ENCODE measurements at regions not wholly inside any gene's neighbourhood (a gene's known extent, or its start where the extent isn't known, plus 50 kb on each side); places are given as distances from the start of the nearest gene placed in this dataset.

DNA sequence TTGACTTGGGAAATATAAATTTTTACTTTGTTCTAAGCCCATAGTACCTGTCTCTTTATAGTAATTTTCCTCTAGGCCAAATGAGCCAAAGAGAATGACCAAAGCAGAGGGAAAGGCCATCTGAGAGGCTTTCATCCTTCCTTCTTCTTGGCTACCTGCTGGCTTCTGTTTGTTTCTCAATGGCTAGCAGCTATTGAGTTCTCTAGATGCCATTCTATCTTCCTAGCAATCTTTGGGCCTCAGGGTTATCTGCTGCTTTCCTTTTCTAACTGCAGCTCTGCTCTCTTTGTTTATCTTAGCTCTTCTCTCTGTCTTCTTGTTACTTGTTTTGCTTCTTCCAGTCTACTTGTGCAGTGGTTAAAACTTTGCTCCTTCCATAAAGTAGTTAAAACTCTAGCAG, 601.1 kb upstream of the NRXN1 start:
- TF ChIP-seq, protein P1, sequence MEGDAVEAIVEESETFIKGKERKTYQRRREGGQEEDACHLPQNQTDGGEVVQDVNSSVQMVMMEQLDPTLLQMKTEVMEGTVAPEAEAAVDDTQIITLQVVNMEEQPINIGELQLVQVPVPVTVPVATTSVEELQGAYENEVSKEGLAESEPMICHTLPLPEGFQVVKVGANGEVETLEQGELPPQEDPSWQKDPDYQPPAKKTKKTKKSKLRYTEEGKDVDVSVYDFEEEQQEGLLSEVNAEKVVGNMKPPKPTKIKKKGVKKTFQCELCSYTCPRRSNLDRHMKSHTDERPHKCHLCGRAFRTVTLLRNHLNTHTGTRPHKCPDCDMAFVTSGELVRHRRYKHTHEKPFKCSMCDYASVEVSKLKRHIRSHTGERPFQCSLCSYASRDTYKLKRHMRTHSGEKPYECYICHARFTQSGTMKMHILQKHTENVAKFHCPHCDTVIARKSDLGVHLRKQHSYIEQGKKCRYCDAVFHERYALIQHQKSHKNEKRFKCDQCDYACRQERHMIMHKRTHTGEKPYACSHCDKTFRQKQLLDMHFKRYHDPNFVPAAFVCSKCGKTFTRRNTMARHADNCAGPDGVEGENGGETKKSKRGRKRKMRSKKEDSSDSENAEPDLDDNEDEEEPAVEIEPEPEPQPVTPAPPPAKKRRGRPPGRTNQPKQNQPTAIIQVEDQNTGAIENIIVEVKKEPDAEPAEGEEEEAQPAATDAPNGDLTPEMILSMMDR (IDR thresholded peaks at IDR 0.05) = no peak
- TF ChIP-seq POLR2A (IDR thresholded peaks at IDR 0.05) = no peak

Data from lower leg skin (tissue), 3 donors.